Glutamatergic neuron (in vitro differentiated cells): ENCODE measurements at regions not wholly inside any gene's neighbourhood (a gene's known extent, or its start where the extent isn't known, plus 50 kb on each side); places are given as distances from the start of the nearest gene placed in this dataset.

ENCODE experiments used
- DNase-seq: peaks from one replicate; pipeline ENCODE4 v3.0.0; 2022
- H3K27ac Mint-ChIP-seq: one replicate; pipeline ENCODE4 v1.8.0; 2020; ENCODE audit warnings: mild to moderate bottlenecking, mixed read lengths, inconsistent platforms; ENCODE audit not compliant: unreplicated experiment
- H3K27me3 Mint-ChIP-seq: one replicate; pipeline ENCODE4 v1.8.0; 2020; ENCODE audit warnings: mild to moderate bottlenecking, moderate library complexity, mixed read lengths, inconsistent platforms; ENCODE audit not compliant: unreplicated experiment
- H3K36me3 Mint-ChIP-seq: one replicate; pipeline ENCODE4 v1.8.0; 2020; ENCODE audit warnings: mild to moderate bottlenecking, mixed read lengths, inconsistent platforms; ENCODE audit not compliant: unreplicated experiment
- H3K4me1 Mint-ChIP-seq: one replicate; pipeline ENCODE4 v1.8.0; 2020; ENCODE audit warnings: mild to moderate bottlenecking, low read depth, mixed read lengths, inconsistent platforms; ENCODE audit not compliant: unreplicated experiment
- H3K4me3 Mint-ChIP-seq: one replicate; pipeline ENCODE4 v1.8.0; 2020; ENCODE audit warnings: mild to moderate bottlenecking, mixed read lengths, inconsistent platforms; ENCODE audit not compliant: unreplicated experiment
- H3K9me3 Mint-ChIP-seq: one replicate; pipeline ENCODE4 v1.8.0; 2020; ENCODE audit warnings: mild to moderate bottlenecking, moderate library complexity, mixed read lengths, inconsistent platforms; ENCODE audit not compliant: unreplicated experiment
- TF ChIP-seq, protein P1 (sequence below): fragments of 200-600 bp; sonication (generic); IDR thresholded peaks from one replicate; pipeline ENCODE4 v1.5.0; 2021; ENCODE audit not compliant: partially characterized antibody, unreplicated experiment

GRCh38 chr15:46178138-46178537 is 543.3 kb downstream of the SQOR start:
- no peak for DNase-seq

DNA sequence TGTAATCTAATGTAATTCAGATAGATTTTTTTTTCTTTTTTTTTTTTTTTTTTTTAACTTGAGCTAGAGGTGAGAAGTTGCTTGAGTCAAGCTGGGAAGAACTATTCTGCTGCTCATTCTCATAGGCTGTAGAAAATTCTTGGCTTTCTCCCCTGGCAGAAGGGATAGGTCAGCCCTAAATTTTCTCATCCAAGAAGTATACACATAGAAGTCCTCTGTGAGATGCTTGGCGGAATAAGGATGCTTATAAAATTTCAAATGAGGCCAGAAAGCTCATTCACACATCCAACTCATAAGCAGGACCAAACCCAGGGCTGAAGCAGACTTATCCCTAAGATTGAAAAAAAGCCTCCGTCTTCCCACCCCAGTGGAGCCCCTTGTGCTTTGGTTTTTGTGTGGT is 572.5 kb downstream of the SQOR start:
- H3K4me1 Mint-ChIP-seq: no peaks in the 10 kb centered on the region
- DNase-seq: no peak
- TF ChIP-seq, protein P1, sequence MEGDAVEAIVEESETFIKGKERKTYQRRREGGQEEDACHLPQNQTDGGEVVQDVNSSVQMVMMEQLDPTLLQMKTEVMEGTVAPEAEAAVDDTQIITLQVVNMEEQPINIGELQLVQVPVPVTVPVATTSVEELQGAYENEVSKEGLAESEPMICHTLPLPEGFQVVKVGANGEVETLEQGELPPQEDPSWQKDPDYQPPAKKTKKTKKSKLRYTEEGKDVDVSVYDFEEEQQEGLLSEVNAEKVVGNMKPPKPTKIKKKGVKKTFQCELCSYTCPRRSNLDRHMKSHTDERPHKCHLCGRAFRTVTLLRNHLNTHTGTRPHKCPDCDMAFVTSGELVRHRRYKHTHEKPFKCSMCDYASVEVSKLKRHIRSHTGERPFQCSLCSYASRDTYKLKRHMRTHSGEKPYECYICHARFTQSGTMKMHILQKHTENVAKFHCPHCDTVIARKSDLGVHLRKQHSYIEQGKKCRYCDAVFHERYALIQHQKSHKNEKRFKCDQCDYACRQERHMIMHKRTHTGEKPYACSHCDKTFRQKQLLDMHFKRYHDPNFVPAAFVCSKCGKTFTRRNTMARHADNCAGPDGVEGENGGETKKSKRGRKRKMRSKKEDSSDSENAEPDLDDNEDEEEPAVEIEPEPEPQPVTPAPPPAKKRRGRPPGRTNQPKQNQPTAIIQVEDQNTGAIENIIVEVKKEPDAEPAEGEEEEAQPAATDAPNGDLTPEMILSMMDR: no peak
- peaks cover 13% of the 10 kb centered on the region for H3K36me3 Mint-ChIP-seq
- no peaks in the 10 kb centered on the region for H3K9me3 Mint-ChIP-seq
- no peak overlapping the region for H3K4me3 Mint-ChIP-seq
- no peak overlapping the region for H3K27ac Mint-ChIP-seq
- H3K27me3 Mint-ChIP-seq: no peaks in the 10 kb centered on the region

More at GRCh38 chr15:46178138-46178537, 543.3 kb downstream of the SQOR start:
- TF ChIP-seq, protein P1: no peak
- no peaks in the 10 kb centered on the region for H3K27me3 Mint-ChIP-seq
- H3K36me3 Mint-ChIP-seq: peaks cover 11% of the 10 kb centered on the region
- H3K27ac Mint-ChIP-seq: no peak overlapping the region
- peaks cover 4% of the 10 kb centered on the region for H3K9me3 Mint-ChIP-seq
- H3K4me3 Mint-ChIP-seq: no peak overlapping the region
- H3K4me1 Mint-ChIP-seq: no peaks in the 10 kb centered on the region

DNA sequence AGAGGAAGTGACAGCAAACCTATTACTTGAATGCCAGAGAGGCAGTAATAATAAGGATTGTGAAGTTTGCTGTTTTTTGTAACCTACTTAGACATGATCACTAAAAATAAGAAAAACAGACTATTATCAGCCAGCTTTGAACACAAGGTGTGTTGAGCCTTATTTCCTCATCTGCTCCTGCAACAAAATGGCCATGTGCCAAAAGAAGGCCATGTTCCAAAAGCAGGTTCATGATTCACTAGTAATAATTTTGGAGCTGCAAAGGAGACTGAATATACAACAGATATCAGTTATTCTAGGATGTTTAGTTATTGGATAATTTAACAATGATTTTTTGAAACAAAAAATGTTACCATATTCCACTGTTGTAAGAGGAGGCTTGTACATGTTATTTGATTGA is 578.7 kb downstream of the SQOR start:
- Mint-ChIP-seq H3K4me3 (no peak overlapping the region), H3K27me3 (no peaks in the 10 kb centered on the region), H3K27ac (no peak overlapping the region), H3K36me3 (peaks cover 7% of the 10 kb centered on the region), H3K4me1 (no peaks in the 10 kb centered on the region), H3K9me3 (no peaks in the 10 kb centered on the region)
- no peak for DNase-seq
- TF ChIP-seq, protein P1: no peak

GRCh38 chr15:46222826-46223225 is 588.0 kb downstream of the SQOR start:
- H3K27me3 Mint-ChIP-seq: no peaks in the 10 kb centered on the region
- no peaks in the 10 kb centered on the region for H3K36me3 Mint-ChIP-seq

DNA sequence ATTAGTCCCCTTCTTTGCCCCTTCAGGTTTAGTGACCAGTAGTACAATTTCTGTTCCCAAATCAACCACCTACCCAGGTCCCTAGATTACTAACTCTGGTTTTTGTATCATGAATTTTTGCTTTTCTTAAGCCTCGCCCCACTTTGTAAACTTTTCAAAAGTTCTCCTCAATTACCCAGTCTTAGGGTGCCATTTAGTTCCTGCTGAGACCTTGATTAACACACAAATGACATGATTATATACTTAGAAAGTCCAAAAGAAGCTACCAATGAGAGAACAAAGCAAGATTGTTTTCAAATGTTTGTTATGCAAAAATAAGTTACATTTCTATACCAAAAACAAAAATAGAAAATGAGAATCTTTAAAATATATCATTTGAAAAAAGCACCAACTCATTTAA is 594.4 kb downstream of the SQOR start:
- no peak for DNase-seq
- Mint-ChIP-seq H3K27ac (no peak overlapping the region), H3K27me3 (no peaks in the 10 kb centered on the region), H3K4me1 (peaks cover 19% of the 10 kb centered on the region), H3K9me3 (no peaks in the 10 kb centered on the region), H3K36me3 (no peaks in the 10 kb centered on the region), H3K4me3 (no peak overlapping the region)
- TF ChIP-seq, protein P1: no peak

More at GRCh38 chr15:46222826-46223225, 588.0 kb downstream of the SQOR start:
- H3K4me3 Mint-ChIP-seq: no peak overlapping the region
- peaks cover 10% of the 10 kb centered on the region for H3K4me1 Mint-ChIP-seq
- no peak for DNase-seq
- H3K27ac Mint-ChIP-seq: no peak overlapping the region
- H3K9me3 Mint-ChIP-seq: no peaks in the 10 kb centered on the region
- TF ChIP-seq, protein P1: no peak
